Fibroblast of the aortic adventitia (primary cell): ENCODE measurements at regions not wholly inside any gene's neighbourhood (a gene's known extent, or its start where the extent isn't known, plus 50 kb on each side); places are given as distances from the start of the nearest gene placed in this dataset.

Experiments
- DNase-seq: peaks from one replicate; pipeline ENCODE4 v3.0.0-alpha.2; 2010; ENCODE audit warnings: low read depth
- H3K4me3 ChIP-seq: 2 replicates; pipeline ENCODE4 v1.5.1; 2011; ENCODE audit warnings: low read depth, mild to moderate bottlenecking, control low read depth, low read length, moderate library complexity
- CTCF ChIP-seq: IDR thresholded peaks from 2 replicates; pipeline ENCODE4 v1.5.1; 2011; ENCODE audit warnings: mild to moderate bottlenecking, low read length, control low read depth, inconsistent platforms; ENCODE audit not compliant: insufficient read depth

- DNase-seq = no peak
- no peak for TF ChIP-seq CTCF
Observed at GRCh38 chr11:114826910-114827442, 148.6 kb downstream of the NXPE2 start.

DNA sequence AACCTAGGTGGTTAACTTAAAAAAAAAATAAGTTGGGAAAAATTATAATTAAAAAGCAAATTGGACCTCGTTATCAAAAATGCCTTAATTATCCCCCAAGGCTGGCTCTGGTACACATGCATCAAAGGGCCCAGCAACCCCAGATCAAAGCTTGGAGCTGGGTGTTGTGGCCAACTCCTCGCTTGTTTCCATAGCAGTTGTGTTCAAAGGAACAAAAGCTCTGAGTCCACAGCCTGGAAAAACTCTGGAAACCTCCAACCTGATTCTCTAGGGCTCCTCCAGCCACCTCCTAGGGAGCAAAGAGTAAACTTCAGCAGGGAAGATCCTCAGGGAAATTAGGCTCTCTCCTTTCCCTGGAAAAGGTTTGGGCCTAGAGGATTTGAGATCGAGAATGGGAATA, 149.4 kb downstream of the NXPE2 start:
- no peak for DNase-seq
- TF ChIP-seq CTCF = no peak
- H3K4me3 ChIP-seq = no peak overlapping the region

More at GRCh38 chr11:114826910-114827442, 148.6 kb downstream of the NXPE2 start:
- no peak overlapping the region for H3K4me3 ChIP-seq

DNA sequence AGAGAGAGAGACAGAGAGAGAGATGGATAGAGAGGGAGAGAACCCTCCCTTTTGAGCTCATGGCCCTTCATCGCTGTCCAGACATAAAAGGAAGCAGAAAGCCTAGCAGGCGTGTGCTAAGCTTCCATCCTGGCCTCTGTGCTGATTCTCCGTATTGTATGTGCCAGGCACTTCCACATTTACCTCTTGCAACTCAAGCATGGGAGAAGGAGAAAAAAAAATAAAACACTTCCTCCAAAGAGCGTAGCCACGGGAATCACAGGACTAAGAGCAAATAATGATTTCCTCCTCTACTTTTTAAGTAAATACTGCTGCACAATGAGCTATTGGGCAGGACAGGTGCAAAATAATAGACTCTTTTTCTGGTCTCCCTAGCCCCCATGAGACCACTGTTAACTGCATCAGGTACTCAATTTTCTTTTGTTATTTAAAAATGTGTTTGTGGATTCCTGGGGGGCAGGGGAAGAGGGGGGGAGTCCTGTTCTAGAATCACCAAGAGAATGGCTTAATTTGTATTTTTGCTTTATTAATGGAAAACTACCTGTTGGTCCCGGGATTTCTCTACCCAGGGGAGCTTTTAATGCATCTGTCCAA, 154.3 kb downstream of the NXPE2 start:
- no peak for DNase-seq
- TF ChIP-seq CTCF = no peak
- H3K4me3 ChIP-seq = no peak overlapping the region

- no peak overlapping the region for H3K4me3 ChIP-seq
- TF ChIP-seq CTCF = no peak
- no peak for DNase-seq
Observed at GRCh38 chr11:114836161-114836560, 157.8 kb downstream of the NXPE2 start.

DNA sequence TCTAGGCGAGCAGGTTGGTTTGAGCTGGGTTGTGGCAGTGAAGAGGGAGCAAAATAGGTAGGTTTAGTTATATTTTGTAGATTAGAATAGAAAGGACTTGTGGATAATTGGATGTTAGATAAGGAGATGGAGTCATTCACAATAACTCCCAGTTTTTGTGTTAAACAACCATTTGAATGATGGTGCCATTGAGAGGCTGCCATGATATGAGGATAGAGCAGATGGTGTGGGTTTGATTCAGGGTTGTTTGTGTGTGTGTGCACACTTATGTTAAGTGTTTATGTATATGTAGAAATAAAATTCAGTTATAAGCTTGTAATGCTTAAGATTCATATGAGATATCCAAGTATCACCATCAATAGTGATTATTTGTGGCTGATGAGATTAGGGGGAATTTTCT, 166.6 kb downstream of the NXPE2 start:
- DNase-seq = no peak
- H3K4me3 ChIP-seq = no peak overlapping the region
- no peak for TF ChIP-seq CTCF

- TF ChIP-seq CTCF = no peak
- no peak for DNase-seq
- no peak overlapping the region for H3K4me3 ChIP-seq
Observed at GRCh38 chr11:114845766-114846415, 167.6 kb downstream of the NXPE2 start.
